Activated CD4-positive, alpha-beta memory T cell treated with anti-CD3 and anti-CD28 coated beads, Interleukin-2, amount 10 ng/mL, durations not matched to agents 7 days and 5 days (primary cell): ENCODE measurements at regions not wholly inside any gene's neighbourhood (a gene's known extent, or its start where the extent isn't known, plus 50 kb on each side); places are given as distances from the start of the nearest gene placed in this dataset.

Source experiments
- CTCF ChIA-PET: fragments of 350-600 bp; sonication (Branson Sonifier 250); formaldehyde crosslinking; loops from one replicate; lab custom pipeline; 2021; ENCODE audit warnings: antibody characterized with exemption, inconsistent platforms; lab: Charles Lee
- POLR2A ChIA-PET: fragments of 350-600 bp; sonication (Branson Sonifier 250); formaldehyde crosslinking; loops from one replicate; lab custom pipeline; 2021; ENCODE audit warnings: antibody characterized with exemption; lab: Charles Lee
- DNase-seq: peaks from one replicate; pipeline ENCODE4 v3.0.0-alpha.2; 2020
- H3K27ac Mint-ChIP-seq: one replicate; pipeline ENCODE4 v1.8.0; 2021; ENCODE audit warnings: mild to moderate bottlenecking, mixed read lengths
- H3K27me3 Mint-ChIP-seq: one replicate; pipeline ENCODE4 v1.8.0; 2021; ENCODE audit warnings: mixed read lengths
- H3K36me3 Mint-ChIP-seq: one replicate; pipeline ENCODE4 v1.8.0; 2021; ENCODE audit warnings: low read depth, mixed read lengths
- H3K4me1 Mint-ChIP-seq: one replicate; pipeline ENCODE4 v1.8.0; 2021; ENCODE audit warnings: mixed read lengths
- H3K4me3 Mint-ChIP-seq: one replicate; pipeline ENCODE4 v1.8.0; 2021; ENCODE audit warnings: mild to moderate bottlenecking, mixed read lengths
- H3K9me3 Mint-ChIP-seq: one replicate; pipeline ENCODE4 v1.8.0; 2021; ENCODE audit warnings: mixed read lengths

- Mint-ChIP-seq H3K4me3 (no peak overlapping the region), H3K27me3 (no peaks in the 10 kb centered on the region), H3K27ac (no peak overlapping the region), H3K36me3 (no peaks in the 10 kb centered on the region), H3K4me1 (peaks cover 7% of the 10 kb centered on the region), H3K9me3 (no peaks in the 10 kb centered on the region)
- ChIA-PET CTCF (no interaction called here), POLR2A (no interaction called here)
- DNase-seq, result no peak
Measured at GRCh38 chr4:1576961-1577821, 106.9 kb downstream of the FAM53A start.

- ChIA-PET POLR2A (no interaction called here), CTCF (no interaction called here)
- no peaks in the 10 kb centered on the region for H3K36me3 Mint-ChIP-seq
- no peak overlapping the region for H3K27ac Mint-ChIP-seq
- H3K9me3 Mint-ChIP-seq, result no peaks in the 10 kb centered on the region
- no peak for DNase-seq
- H3K4me3 Mint-ChIP-seq, result no peak overlapping the region
- peaks cover 3% of the 10 kb centered on the region for H3K4me1 Mint-ChIP-seq
- H3K27me3 Mint-ChIP-seq, result no peaks in the 10 kb centered on the region
Measured at GRCh38 chr4:1576304-1576960, 107.7 kb downstream of the FAM53A start.

GRCh38 chr4:1575418-1576303 is 108.5 kb downstream of the FAM53A start:
- no peak for DNase-seq
- Mint-ChIP-seq H3K27me3 (no peaks in the 10 kb centered on the region), H3K4me1 (no peaks in the 10 kb centered on the region), H3K9me3 (no peaks in the 10 kb centered on the region), H3K4me3 (no peak overlapping the region), H3K27ac (no peak overlapping the region), H3K36me3 (no peaks in the 10 kb centered on the region)
- CTCF ChIA-PET, result no interaction called here
- POLR2A ChIA-PET, result interaction anchor here (1.1 kb wide), 1 partner anchor 27 kb away, joined by 3 read pairs; no protein-coding TSS in a partner anchor

- no peak for DNase-seq
- POLR2A ChIA-PET, result interaction anchor here (1.1 kb wide), 1 partner anchor 26 kb away, joined by 3 read pairs; no protein-coding TSS in a partner anchor
- no peaks in the 10 kb centered on the region for H3K4me1 Mint-ChIP-seq
- no peaks in the 10 kb centered on the region for H3K27me3 Mint-ChIP-seq
- no peak overlapping the region for H3K27ac Mint-ChIP-seq
- no peak overlapping the region for H3K4me3 Mint-ChIP-seq
- H3K9me3 Mint-ChIP-seq, result no peaks in the 10 kb centered on the region
- CTCF ChIA-PET, result no interaction called here
- H3K36me3 Mint-ChIP-seq, result no peaks in the 10 kb centered on the region
Measured at GRCh38 chr4:1574601-1575417, 109.3 kb downstream of the FAM53A start.

DNA sequence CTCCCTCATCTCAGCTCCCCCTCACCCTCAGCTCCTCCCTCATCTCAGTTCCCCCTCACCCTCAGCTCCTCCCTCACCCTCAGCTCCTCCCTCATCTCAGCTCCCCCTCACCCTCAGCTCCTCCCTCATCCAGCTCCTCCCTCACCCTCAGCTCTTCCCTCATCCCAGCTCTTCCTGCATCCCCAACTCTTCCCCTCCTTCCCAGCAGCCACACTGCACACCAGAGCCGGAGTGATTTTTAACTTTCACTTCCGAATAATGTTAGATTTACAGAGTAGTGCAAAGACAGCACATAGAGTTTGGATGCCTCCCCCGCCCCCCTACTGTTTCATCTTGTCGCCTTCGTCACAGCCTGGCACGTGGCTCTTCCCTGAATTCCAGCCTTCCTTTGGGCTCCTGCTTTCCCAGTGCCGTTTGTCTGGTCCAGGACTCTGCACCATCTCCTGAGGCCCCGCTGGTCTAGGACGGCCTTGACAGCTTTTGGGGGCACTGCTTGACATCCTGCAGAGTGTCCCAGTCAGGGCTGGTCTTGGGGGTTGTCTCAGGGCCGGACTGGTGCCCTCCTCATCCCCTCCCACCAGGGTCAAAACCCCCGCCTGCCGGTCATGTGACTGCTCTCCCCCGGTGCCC is 110.2 kb downstream of the FAM53A start:
- Mint-ChIP-seq H3K4me1 (no peaks in the 10 kb centered on the region), H3K4me3 (no peak overlapping the region), H3K9me3 (no peaks in the 10 kb centered on the region), H3K27ac (no peak overlapping the region), H3K27me3 (no peaks in the 10 kb centered on the region), H3K36me3 (no peaks in the 10 kb centered on the region)
- ChIA-PET POLR2A (no interaction called here), CTCF (interaction anchor here (0.8 kb wide), 1 partner anchor 31 kb away, joined by 4 read pairs; no protein-coding TSS in a partner anchor)
- DNase-seq, result no peak

- H3K4me1 Mint-ChIP-seq, result no peaks in the 10 kb centered on the region
- no peaks in the 10 kb centered on the region for H3K9me3 Mint-ChIP-seq
- no peak overlapping the region for H3K4me3 Mint-ChIP-seq
- H3K27me3 Mint-ChIP-seq, result no peaks in the 10 kb centered on the region
- CTCF ChIA-PET, result interaction anchor here (0.8 kb wide), 1 partner anchor 32 kb away, joined by 4 read pairs; no protein-coding TSS in a partner anchor
- no peak for DNase-seq
- H3K36me3 Mint-ChIP-seq, result no peaks in the 10 kb centered on the region
- H3K27ac Mint-ChIP-seq, result no peak overlapping the region
- POLR2A ChIA-PET, result no interaction called here
Measured at GRCh38 chr4:1572964-1573720, 111.0 kb downstream of the FAM53A start.

DNA sequence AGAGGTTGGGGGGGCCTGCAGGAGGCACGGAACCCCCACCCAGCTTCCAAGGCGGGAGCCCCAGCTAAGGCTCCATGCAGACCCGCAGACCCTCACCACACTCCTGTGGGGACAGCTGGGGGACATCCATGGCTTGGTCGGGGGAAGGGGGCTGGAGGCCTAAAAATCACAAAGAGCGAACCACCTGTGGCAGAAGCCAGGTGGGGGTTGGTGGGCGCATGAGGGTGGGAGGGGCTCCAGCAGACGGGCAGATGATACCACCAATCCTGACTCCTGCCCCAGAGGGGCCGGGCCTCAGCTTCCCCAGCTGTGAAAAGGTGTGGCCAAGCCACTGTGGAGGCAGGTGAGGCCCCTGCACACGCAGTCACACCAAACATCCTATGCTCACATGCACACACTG is 111.6 kb downstream of the FAM53A start:
- Mint-ChIP-seq H3K27me3 (no peaks in the 10 kb centered on the region), H3K9me3 (no peaks in the 10 kb centered on the region), H3K27ac (no peak overlapping the region), H3K4me1 (no peaks in the 10 kb centered on the region), H3K36me3 (no peaks in the 10 kb centered on the region), H3K4me3 (no peak overlapping the region)
- no peak for DNase-seq
- CTCF ChIA-PET, result no interaction called here
- POLR2A ChIA-PET, result no interaction called here

GRCh38 chr4:1572010-1572385 is 112.1 kb downstream of the FAM53A start:
- POLR2A ChIA-PET, result interaction anchor here (2.1 kb wide), 1 partner anchor 8 kb away, joined by 5 read pairs; no protein-coding TSS in a partner anchor

DNA sequence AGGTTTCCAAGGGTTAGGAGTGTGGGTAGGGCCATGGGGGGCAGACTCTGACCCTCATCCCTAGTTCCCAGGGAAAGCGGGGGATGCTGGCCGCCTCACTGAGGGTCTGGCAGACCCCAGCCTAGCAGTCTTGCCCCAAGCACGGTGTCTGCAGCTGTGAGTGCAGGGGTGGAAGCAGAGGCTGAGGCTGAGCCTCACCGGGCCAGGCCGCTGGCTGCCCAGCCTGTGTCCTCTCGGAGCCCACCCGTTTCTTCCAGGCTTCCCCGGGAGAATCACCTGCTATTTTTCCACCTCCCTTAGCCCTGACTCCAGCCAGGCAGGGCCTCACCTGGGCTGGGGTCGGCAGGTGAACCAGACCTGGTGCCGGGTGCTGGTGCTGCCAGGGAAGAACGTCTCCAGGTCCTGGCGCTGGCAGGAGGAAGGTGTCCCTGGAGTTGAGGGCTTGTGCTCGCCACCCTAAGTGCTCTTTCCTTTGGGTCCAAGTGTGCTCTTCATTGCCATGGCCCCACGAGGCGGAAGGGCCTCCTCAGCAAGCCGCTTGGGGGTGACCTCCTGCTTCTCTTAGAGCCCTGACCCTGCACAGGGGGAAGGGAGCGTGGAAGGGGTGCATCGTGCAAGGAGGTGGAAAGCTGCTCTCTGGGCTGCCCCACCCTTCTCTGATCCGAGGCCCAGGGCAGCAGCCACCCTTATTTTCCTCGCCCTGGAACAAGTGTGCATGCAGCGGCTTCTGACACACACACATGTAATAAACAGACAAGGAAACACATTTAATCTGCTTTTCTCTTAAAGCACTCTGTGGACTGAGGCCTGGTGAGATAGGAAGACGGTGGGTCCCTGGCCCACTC is 112.7 kb downstream of the FAM53A start:
- no peaks in the 10 kb centered on the region for H3K36me3 Mint-ChIP-seq
- ChIA-PET POLR2A (interaction anchor here (2.1 kb wide), 1 partner anchor 8 kb away, joined by 5 read pairs; no protein-coding TSS in a partner anchor), CTCF (no interaction called here)
- no peaks in the 10 kb centered on the region for H3K27me3 Mint-ChIP-seq
- H3K4me3 Mint-ChIP-seq, result no peak overlapping the region
- H3K4me1 Mint-ChIP-seq, result no peaks in the 10 kb centered on the region
- no peak for DNase-seq
- no peaks in the 10 kb centered on the region for H3K9me3 Mint-ChIP-seq
- no peak overlapping the region for H3K27ac Mint-ChIP-seq

More at GRCh38 chr4:1572010-1572385, 112.1 kb downstream of the FAM53A start:
- no peaks in the 10 kb centered on the region for H3K4me1 Mint-ChIP-seq
- DNase-seq, result no peak
- no peaks in the 10 kb centered on the region for H3K9me3 Mint-ChIP-seq
- H3K4me3 Mint-ChIP-seq, result no peak overlapping the region
- CTCF ChIA-PET, result no interaction called here
- H3K27ac Mint-ChIP-seq, result no peak overlapping the region
- no peaks in the 10 kb centered on the region for H3K36me3 Mint-ChIP-seq
- no peaks in the 10 kb centered on the region for H3K27me3 Mint-ChIP-seq

GRCh38 chr4:1570291-1571164 is 113.6 kb downstream of the FAM53A start:
- H3K36me3 Mint-ChIP-seq, result no peaks in the 10 kb centered on the region
- no peak overlapping the region for H3K4me3 Mint-ChIP-seq
- no peaks in the 10 kb centered on the region for H3K27me3 Mint-ChIP-seq
- ChIA-PET POLR2A (interaction anchor here (2.1 kb wide), 1 partner anchor 9 kb away, joined by 5 read pairs; no protein-coding TSS in a partner anchor), CTCF (no interaction called here)
- H3K9me3 Mint-ChIP-seq, result no peaks in the 10 kb centered on the region
- DNase-seq, result no peak
- no peak overlapping the region for H3K27ac Mint-ChIP-seq
- H3K4me1 Mint-ChIP-seq, result peaks cover 3% of the 10 kb centered on the region
